GM04503 (cell line): ENCODE measurements at regions not wholly inside any gene's neighbourhood (a gene's known extent, or its start where the extent isn't known, plus 50 kb on each side); places are given as distances from the start of the nearest gene placed in this dataset.

Source experiments
- DNase-seq: peaks from one replicate; pipeline ENCODE4 v3.0.0-alpha.2; 2012; ENCODE audit warnings: low read depth

- no peak for DNase-seq
Measured at GRCh38 chr6:67362976-67363375, 1272.1 kb upstream of the ADGRB3 start.

- DNase-seq: no peak
Measured at GRCh38 chr6:67361264-67361663, 1273.8 kb upstream of the ADGRB3 start.

- DNase-seq: no peak
Measured at GRCh38 chr6:67358241-67358640, 1276.8 kb upstream of the ADGRB3 start.

GRCh38 chr6:67353861-67354260 lies 1281.2 kb upstream of the ADGRB3 start:
- DNase-seq: no peak

GRCh38 chr6:67352717-67353116 lies 1282.4 kb upstream of the ADGRB3 start:
- no peak for DNase-seq

GRCh38 chr6:67350729-67351128 lies 1284.4 kb upstream of the ADGRB3 start:
- no peak for DNase-seq

GRCh38 chr6:67345946-67346345 lies 1289.1 kb upstream of the ADGRB3 start:
- no peak for DNase-seq

- no peak for DNase-seq
Measured at GRCh38 chr6:67336014-67336413, 1299.1 kb upstream of the ADGRB3 start.

- no peak for DNase-seq
Measured at GRCh38 chr6:67331304-67331703, 1303.8 kb upstream of the ADGRB3 start.

GRCh38 chr6:67328269-67328668 lies 1306.8 kb upstream of the ADGRB3 start:
- DNase-seq: no peak

- no peak for DNase-seq
Measured at GRCh38 chr6:67300430-67301040, 1334.5 kb upstream of the ADGRB3 start.

- no peak for DNase-seq
Measured at GRCh38 chr6:67292169-67292568, 1342.9 kb upstream of the ADGRB3 start.

GRCh38 chr6:67287566-67287965 lies 1347.5 kb upstream of the ADGRB3 start:
- DNase-seq: no peak

GRCh38 chr6:67285770-67286495 lies 1349.1 kb upstream of the ADGRB3 start:
- DNase-seq: no peak

- DNase-seq: no peak
Measured at GRCh38 chr6:67277312-67277711, 1357.8 kb upstream of the ADGRB3 start.

GRCh38 chr6:67265996-67266921 lies 1368.8 kb upstream of the ADGRB3 start:
- DNase-seq: no peak

- no peak for DNase-seq
Measured at GRCh38 chr6:67252663-67253062, 1382.4 kb upstream of the ADGRB3 start.

GRCh38 chr6:67248077-67248476 lies 1387.0 kb upstream of the ADGRB3 start:
- no peak for DNase-seq

- DNase-seq: no peak
Measured at GRCh38 chr6:67244037-67244436, 1391.0 kb upstream of the ADGRB3 start.

GRCh38 chr6:67237277-67237676 lies 1397.8 kb upstream of the ADGRB3 start:
- DNase-seq: no peak

GRCh38 chr6:67231092-67231491 lies 1404.0 kb upstream of the ADGRB3 start:
- no peak for DNase-seq

GRCh38 chr6:67224989-67225388 lies 1410.1 kb upstream of the ADGRB3 start:
- no peak for DNase-seq

- DNase-seq: no peak
Measured at GRCh38 chr6:67221226-67221625, 1413.9 kb upstream of the ADGRB3 start.
